Osteoblast (primary cell): ENCODE measurements at regions not wholly inside any gene's neighbourhood (a gene's known extent, or its start where the extent isn't known, plus 50 kb on each side); places are given as distances from the start of the nearest gene placed in this dataset.
A peak's percentile ranks its signal among the peaks of the same experiment; 100 is the strongest.

Experiments
- DNase-seq: peaks from one replicate; pipeline ENCODE4 v3.0.0; 2011; ENCODE audit warnings: low spot score, mixed read lengths; ENCODE audit not compliant: insufficient read length; ENCODE audit errors: missing footprints
- H2AFZ ChIP-seq: 2 replicates; pipeline ENCODE4 v1.6.0; 2011; ENCODE audit warnings: mild to moderate bottlenecking, low read length
- H3K27ac ChIP-seq: 2 replicates; pipeline ENCODE4 v1.5.1; 2011; ENCODE audit warnings: mild to moderate bottlenecking, low read depth, low read length, moderate library complexity
- H3K27me3 ChIP-seq: 2 replicates; pipeline ENCODE4 v1.6.0; 2012; ENCODE audit warnings: mild to moderate bottlenecking, control low read depth, inconsistent platforms, low read length, moderate library complexity; ENCODE audit not compliant: insufficient read depth
- H3K36me3 ChIP-seq: 2 replicates; pipeline ENCODE4 v1.5.1; 2011; ENCODE audit warnings: mild to moderate bottlenecking, low read length, control low read depth, moderate library complexity; ENCODE audit not compliant: insufficient read depth
- H3K4me1 ChIP-seq: 2 replicates; pipeline ENCODE4 v1.5.1; 2011; ENCODE audit warnings: mild to moderate bottlenecking, low read length, control low read depth, moderate library complexity; ENCODE audit not compliant: insufficient read depth
- H3K4me2 ChIP-seq: 2 replicates; pipeline ENCODE4 v1.6.0; 2011; ENCODE audit warnings: mild to moderate bottlenecking, low read length; ENCODE audit not compliant: insufficient read depth
- H3K4me3 ChIP-seq: fragments of 200-600 bp; sonication (generic); 3 replicates; pipeline ENCODE4 v1.5.1; 2012; ENCODE audit warnings: mild to moderate bottlenecking, low read length, inconsistent platforms; ENCODE audit not compliant: insufficient read depth
- H3K79me2 ChIP-seq: 2 replicates; pipeline ENCODE4 v1.6.0; 2012; ENCODE audit warnings: mild to moderate bottlenecking, low read length, control low read depth, inconsistent platforms; ENCODE audit not compliant: insufficient read depth
- H3K9me3 ChIP-seq: 2 replicates; pipeline ENCODE4 v1.5.1; 2011; ENCODE audit warnings: low read depth, low read length, control low read depth
- H4K20me1 ChIP-seq: 2 replicates; pipeline ENCODE4 v1.6.0; 2012; ENCODE audit warnings: mild to moderate bottlenecking, low read length, control low read depth; ENCODE audit not compliant: insufficient read depth
- TF ChIP-seq, protein P1 (sequence below): IDR thresholded peaks from 2 replicates; pipeline ENCODE4 v1.5.1; 2011; ENCODE audit warnings: mild to moderate bottlenecking, low read depth, low read length, moderate library complexity; ENCODE audit errors: extremely low read depth

DNA sequence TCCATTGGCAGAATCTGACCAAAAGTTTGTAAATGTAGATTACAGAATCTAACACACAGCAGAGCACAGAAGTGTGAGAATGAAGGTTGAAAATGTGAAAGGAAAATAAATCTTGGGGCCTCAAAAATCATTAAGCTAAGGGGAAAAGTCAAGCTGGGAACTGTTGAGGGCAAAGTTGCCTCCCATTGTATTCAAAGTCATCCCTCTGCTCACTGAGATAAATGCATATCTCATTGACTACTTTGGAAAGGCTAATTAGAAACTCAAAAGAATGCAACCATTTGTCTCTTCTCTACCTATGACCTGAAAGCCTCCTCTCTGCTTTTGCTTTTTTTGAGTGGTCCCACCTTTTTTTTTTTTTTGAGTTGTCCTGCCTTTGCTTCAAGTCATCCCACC lies 97.4 kb upstream of the ATF7IP start:
- Histone ChIP-seq H3K27ac (no peak overlapping the region), H3K9me3 (peaks cover 6% of the 10 kb centered on the region), H3K79me2 (no peaks in the 10 kb centered on the region), H3K27me3 (no peaks in the 10 kb centered on the region), H3K36me3 (no peaks in the 10 kb centered on the region), H2AFZ (no peak overlapping the region), H3K4me3 (no peak overlapping the region), H4K20me1 (no peaks in the 10 kb centered on the region), H3K4me1 (peaks cover 4% of the 10 kb centered on the region), H3K4me2 (no peak overlapping the region)
- DNase-seq = no peak
- TF ChIP-seq, protein P1, sequence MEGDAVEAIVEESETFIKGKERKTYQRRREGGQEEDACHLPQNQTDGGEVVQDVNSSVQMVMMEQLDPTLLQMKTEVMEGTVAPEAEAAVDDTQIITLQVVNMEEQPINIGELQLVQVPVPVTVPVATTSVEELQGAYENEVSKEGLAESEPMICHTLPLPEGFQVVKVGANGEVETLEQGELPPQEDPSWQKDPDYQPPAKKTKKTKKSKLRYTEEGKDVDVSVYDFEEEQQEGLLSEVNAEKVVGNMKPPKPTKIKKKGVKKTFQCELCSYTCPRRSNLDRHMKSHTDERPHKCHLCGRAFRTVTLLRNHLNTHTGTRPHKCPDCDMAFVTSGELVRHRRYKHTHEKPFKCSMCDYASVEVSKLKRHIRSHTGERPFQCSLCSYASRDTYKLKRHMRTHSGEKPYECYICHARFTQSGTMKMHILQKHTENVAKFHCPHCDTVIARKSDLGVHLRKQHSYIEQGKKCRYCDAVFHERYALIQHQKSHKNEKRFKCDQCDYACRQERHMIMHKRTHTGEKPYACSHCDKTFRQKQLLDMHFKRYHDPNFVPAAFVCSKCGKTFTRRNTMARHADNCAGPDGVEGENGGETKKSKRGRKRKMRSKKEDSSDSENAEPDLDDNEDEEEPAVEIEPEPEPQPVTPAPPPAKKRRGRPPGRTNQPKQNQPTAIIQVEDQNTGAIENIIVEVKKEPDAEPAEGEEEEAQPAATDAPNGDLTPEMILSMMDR = no peak

DNA sequence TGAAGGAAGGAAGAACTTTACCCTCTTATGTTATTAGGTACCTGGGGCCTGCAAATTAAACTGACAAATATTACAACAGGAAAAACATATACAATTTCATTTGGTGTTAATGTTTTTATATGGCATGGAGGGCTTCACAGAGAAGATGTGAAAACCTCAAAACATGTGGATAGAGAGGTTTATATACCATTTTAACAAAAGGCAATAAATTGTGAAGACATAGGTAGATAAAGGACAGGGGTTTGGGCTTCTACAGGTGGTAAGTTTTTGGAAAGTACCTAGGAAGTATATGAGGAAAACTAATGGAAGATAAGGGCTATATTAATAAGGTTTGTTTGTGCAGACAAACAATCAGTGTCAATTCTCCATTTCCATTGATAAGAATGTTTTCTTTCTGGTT lies 95.1 kb upstream of the ATF7IP start:
- Histone ChIP-seq H3K36me3 (no peaks in the 10 kb centered on the region), H3K4me1 (peaks cover 12% of the 10 kb centered on the region), H3K27ac (no peak overlapping the region), H3K4me2 (no peak overlapping the region), H4K20me1 (no peaks in the 10 kb centered on the region), H3K79me2 (no peaks in the 10 kb centered on the region), H3K4me3 (no peak overlapping the region), H2AFZ (no peak overlapping the region), H3K27me3 (no peaks in the 10 kb centered on the region), H3K9me3 (no peaks in the 10 kb centered on the region)
- no peak for DNase-seq
- TF ChIP-seq, protein P1 = no peak

DNA sequence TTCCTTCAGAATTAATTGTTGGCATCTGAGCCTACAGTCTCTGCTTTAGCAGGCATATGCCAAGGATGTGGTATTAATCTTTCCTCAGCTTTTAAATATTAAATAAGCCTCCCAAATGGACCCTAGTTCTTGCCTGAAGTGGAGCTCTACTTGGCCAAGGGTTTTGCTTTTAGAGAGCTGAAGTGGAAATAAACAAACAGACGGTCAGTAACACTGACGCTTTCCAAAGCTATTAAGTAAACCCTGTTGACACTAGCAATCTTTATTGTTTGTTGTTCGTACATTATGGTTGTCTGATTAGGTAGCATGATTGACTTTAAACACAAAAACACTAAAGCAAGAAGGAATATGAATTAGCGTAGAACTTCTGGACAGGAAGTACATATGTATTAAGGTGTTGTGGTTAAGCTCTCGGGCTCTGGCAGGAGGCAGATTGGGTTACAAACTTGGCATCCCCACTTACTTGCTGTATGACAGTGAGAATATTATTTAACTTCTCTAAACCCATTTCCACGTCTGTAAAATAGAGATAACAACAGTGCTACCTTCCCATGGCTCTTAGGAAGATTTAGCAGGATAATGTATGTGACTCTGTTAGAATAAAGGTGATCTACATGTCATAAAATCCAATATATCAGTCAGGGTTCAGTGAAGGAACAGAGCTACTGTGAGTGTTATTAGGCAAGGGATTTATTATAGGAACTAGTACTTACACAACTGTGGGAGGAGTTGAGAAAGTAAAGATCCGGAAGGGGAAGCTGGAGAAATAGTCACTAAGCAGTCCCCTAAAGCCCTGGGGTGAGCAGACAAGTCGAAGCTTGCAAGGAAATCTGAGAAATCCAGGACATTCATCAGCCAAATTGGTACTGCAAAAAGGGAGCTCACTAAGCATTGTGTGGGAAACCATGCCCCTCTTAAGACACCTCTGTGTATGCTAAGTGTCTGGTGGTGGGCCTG lies 92.2 kb upstream of the ATF7IP start:
- Histone ChIP-seq H2AFZ (peak overlapping the region; percentile 62), H3K79me2 (no peaks in the 10 kb centered on the region), H4K20me1 (no peaks in the 10 kb centered on the region), H3K4me2 (peak overlapping the region; percentile 29), H3K36me3 (no peaks in the 10 kb centered on the region), H3K27ac (peak overlapping the region; percentile 29), H3K9me3 (no peaks in the 10 kb centered on the region), H3K4me3 (no peak overlapping the region), H3K4me1 (peaks cover 12% of the 10 kb centered on the region), H3K27me3 (no peaks in the 10 kb centered on the region)
- TF ChIP-seq, protein P1 = no peak
- DNase-seq = no peak

DNA sequence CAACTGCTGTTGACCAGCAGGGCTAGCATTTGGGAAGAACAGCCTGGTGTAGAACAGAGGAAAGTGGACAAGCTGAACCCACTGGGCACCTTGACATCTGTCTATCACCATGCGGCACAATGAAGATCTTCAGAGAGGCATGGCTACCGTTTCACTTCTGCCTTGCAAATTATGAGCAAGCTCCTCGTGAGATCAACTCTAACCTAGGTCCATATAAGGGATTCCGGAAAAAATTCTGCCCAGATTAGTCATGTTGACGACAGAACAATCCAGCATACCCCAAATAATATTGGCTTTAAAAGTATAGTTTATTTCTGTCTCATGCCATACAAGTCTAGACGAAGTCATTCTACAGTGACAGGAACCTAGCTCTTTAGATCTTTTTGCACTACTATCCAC lies 91.6 kb upstream of the ATF7IP start:
- H2AFZ ChIP-seq = peak overlapping the region; percentile 62
- no peaks in the 10 kb centered on the region for H3K79me2 ChIP-seq
- H4K20me1 ChIP-seq = no peaks in the 10 kb centered on the region
- no peaks in the 10 kb centered on the region for H3K9me3 ChIP-seq
- no peaks in the 10 kb centered on the region for H3K36me3 ChIP-seq
- H3K27ac ChIP-seq = peak overlapping the region; percentile 29
- DNase-seq = no peak
- peaks cover 12% of the 10 kb centered on the region for H3K4me1 ChIP-seq
- no peaks in the 10 kb centered on the region for H3K27me3 ChIP-seq
- no peak overlapping the region for H3K4me3 ChIP-seq
- TF ChIP-seq, protein P1 = no peak
- H3K4me2 ChIP-seq = no peak overlapping the region
